ENCODE measurements at regions not wholly inside any gene's neighbourhood (a gene's known extent, or its start where the extent isn't known, plus 50 kb on each side); places are given as distances from the start of the nearest gene placed in this dataset.

GRCh38 chr1:94683886-94684285, 136.3 kb upstream of the SLC44A3 start:
- Histone ChIP-seq H3K27me3 (ENCODE audit: control insufficient read depth, insufficient read depth, low read length) (no peaks in the 10 kb centered on the region), H3K4me1 (ENCODE audit: control insufficient read depth, insufficient read depth, low read length) (no peaks in the 10 kb centered on the region), H3K27ac (ENCODE audit: low read length) (no peak overlapping the region), H3K36me3 (ENCODE audit: control insufficient read depth, insufficient read depth, low read length) (no peaks in the 10 kb centered on the region), H3K4me3 (ENCODE audit: low read depth in 2 of 2, low read length in 2 of 2) (no peak overlapping the region), H3K9me3 (ENCODE audit: control insufficient read depth, insufficient read depth, low read depth, low read length) (no peaks in the 10 kb centered on the region)
- no peak for ATAC-seq
- TF ChIP-seq POLR2AphosphoS5 (IDR thresholded peaks at IDR 0.05; ENCODE audit: low read depth, low read length) (no peak), SIN3A (IDR thresholded peaks at IDR 0.05; ENCODE audit: borderline replicate concordance, insufficient read depth, low read depth, low read length) (no peak), TCF7L2 (IDR thresholded peaks at IDR 0.05; ENCODE audit: low read depth, low read length) (no peak), REST (IDR thresholded peaks at IDR 0.05; ENCODE audit: insufficient read depth in 1 of 2, low read depth in 2 of 2, low read length in 1 of 2) (no peak)
- BruUV-seq (replicated peaks), result no TSS peak
- ChIA-PET POLR2A (no interaction called here), CTCF (no interaction called here)
- DNase-seq (ENCODE audit: low read depth, low spot score), result no peak
- in situ Hi-C loops (cut with HindIII; ENCODE audit: low pct_unique_long_range_greater_than_20kb, low sequenced_read_pairs) (no loop called here), intact Hi-C loops (cut with micrococcal nuclease; ENCODE audit: unreplicated experiment) (no loop called here)

GRCh38 chr1:94680039-94680377, 138.4 kb upstream of the F3 start:
- intact Hi-C loops (cut with micrococcal nuclease; ENCODE audit: unreplicated experiment), result no loop called here
- in situ Hi-C loops (cut with HindIII; ENCODE audit: low pct_unique_long_range_greater_than_20kb, low sequenced_read_pairs), result no loop called here
- H3K27me3 ChIP-seq (ENCODE audit: control insufficient read depth, insufficient read depth, low read length), result no peaks in the 10 kb centered on the region

More at GRCh38 chr1:94680039-94680377, 138.4 kb upstream of the F3 start:
- CTCF ChIA-PET, result no interaction called here
- ATAC-seq (no peak), DNase-seq (ENCODE audit: low read depth, low spot score) (no peak)
- no TSS peak for BruUV-seq (replicated peaks)
- Histone ChIP-seq H3K9me3 (ENCODE audit: control insufficient read depth, insufficient read depth, low read depth, low read length) (no peaks in the 10 kb centered on the region), H3K4me1 (ENCODE audit: control insufficient read depth, insufficient read depth, low read length) (no peaks in the 10 kb centered on the region), H3K36me3 (ENCODE audit: control insufficient read depth, insufficient read depth, low read length) (no peaks in the 10 kb centered on the region), H3K4me3 (ENCODE audit: low read depth in 2 of 2, low read length in 2 of 2) (no peak overlapping the region), H3K27ac (ENCODE audit: low read length) (no peak overlapping the region)
- POLR2A ChIA-PET, result no interaction called here
- no peak for TF ChIP-seq SIN3A (IDR thresholded peaks at IDR 0.05; ENCODE audit: borderline replicate concordance, insufficient read depth, low read depth, low read length)
- TF ChIP-seq POLR2AphosphoS5 (IDR thresholded peaks at IDR 0.05; ENCODE audit: low read depth, low read length), result no peak
- no peak for TF ChIP-seq REST (IDR thresholded peaks at IDR 0.05; ENCODE audit: insufficient read depth in 1 of 2, low read depth in 2 of 2, low read length in 1 of 2)
- TF ChIP-seq CTCF (IDR thresholded peaks at IDR 0.05), result no peak
- TF ChIP-seq TCF7L2 (IDR thresholded peaks at IDR 0.05; ENCODE audit: low read depth, low read length), result no peak
